ENCODE measurements at regions not wholly inside any gene's neighbourhood (a gene's known extent, or its start where the extent isn't known, plus 50 kb on each side); places are given as distances from the start of the nearest gene placed in this dataset.

DNA sequence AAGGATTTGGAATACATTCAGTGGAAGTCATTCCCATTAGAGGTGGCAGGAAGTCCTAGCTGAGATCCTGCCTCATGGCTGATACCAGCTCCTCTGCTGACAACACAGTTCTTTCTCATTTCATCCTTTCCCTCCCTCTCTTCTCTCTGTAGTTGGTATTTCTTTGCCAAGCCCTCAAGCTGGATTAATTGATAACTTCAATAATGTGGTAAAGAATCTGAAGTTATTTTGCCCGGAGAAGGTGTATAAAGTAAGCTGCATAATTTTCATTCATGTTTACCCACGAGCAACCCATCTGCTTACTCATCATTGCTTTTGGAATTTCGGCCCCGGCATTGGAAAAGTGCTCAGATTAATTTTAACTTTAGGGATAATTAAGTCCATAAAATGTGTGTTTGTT is 85.2 kb upstream of the PLPP4 start:
- H3K4me1 Mint-ChIP-seq, result no peaks in the 10 kb centered on the region
- no peak for DNase-seq
- peaks cover 0 to 4% (median 0%) of the 10 kb centered on the region in 6 donors for H3K9me3 Mint-ChIP-seq
- H3K36me3 Mint-ChIP-seq, result no peaks in the 10 kb centered on the region
- no peak overlapping the region for H3K27ac Mint-ChIP-seq
- H3K4me3 Mint-ChIP-seq, result no peak overlapping the region
- peaks cover 0 to 4% (median 2%) of the 10 kb centered on the region in 3 donors for H3K27me3 Mint-ChIP-seq (ENCODE audit: low read depth in 3 of 3)

DNA sequence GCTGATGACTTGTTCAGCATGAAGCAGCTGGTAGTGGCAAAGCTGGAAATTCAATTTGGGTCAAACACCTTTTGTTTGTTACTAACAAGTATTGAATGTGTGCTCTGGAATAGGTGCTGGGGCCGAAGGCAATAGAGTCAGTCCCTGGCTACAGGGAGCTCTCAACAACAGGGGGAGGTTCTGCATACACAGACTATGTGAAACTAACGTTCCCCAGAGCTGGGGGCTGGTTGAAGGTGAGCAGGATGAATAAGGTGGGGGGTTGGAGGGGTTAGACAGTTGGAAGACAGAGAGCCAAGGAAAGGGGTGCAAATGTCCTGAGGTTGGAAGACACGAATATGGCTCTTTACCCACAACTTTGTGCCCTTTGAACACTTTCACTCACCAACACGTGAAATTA is 84.1 kb upstream of the PLPP4 start:
- Mint-ChIP-seq H3K27ac (no peak overlapping the region), H3K27me3 (ENCODE audit: low read depth in 3 of 3) (peaks cover 2 to 4% (median 3%) of the 10 kb centered on the region in 3 donors), H3K36me3 (no peaks in the 10 kb centered on the region), H3K4me3 (no peak overlapping the region), H3K4me1 (no peaks in the 10 kb centered on the region), H3K9me3 (peaks cover 0 to 6% (median 0%) of the 10 kb centered on the region in 6 donors)
- DNase-seq, result no peak

- Mint-ChIP-seq H3K27me3 (ENCODE audit: low read depth in 3 of 3) (peaks cover 2 to 7% (median 5%) of the 10 kb centered on the region in 3 donors), H3K27ac (no peak overlapping the region), H3K4me3 (no peak overlapping the region), H3K9me3 (peaks cover 0 to 6% (median 0%) of the 10 kb centered on the region in 6 donors), H3K4me1 (no peaks in the 10 kb centered on the region), H3K36me3 (no peaks in the 10 kb centered on the region)
- DNase-seq, result no peak
Measured at GRCh38 chr10:120375666-120376065, 81.4 kb upstream of the PLPP4 start.

DNA sequence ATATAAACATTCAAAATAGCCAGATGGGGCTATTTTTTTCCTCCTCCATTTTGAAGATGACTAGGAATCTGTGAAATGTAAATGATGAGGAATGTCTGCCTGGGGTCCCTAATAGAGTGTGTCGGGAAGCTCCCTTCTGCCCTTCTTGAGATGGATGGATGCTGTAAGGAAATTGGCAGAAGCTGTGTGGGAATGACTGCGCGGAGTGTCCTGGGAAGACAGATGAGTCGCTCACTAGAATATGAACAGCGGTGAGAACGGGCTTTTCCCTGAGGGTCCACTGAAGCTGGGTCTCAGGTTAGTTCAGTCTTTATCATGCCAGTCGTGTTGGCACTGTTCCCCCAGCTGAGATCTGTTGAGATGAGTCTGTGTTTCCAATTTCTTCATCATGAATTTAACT is 75.1 kb upstream of the PLPP4 start:
- DNase-seq, result no peak
- H3K27ac Mint-ChIP-seq, result no peak overlapping the region
- no peak overlapping the region for H3K4me3 Mint-ChIP-seq
- peaks cover 0 to 1% (median 0%) of the 10 kb centered on the region in 6 donors for H3K9me3 Mint-ChIP-seq
- no peaks in the 10 kb centered on the region for H3K36me3 Mint-ChIP-seq
- no peaks in the 10 kb centered on the region for H3K4me1 Mint-ChIP-seq
- peaks cover 2 to 10% (median 8%) of the 10 kb centered on the region in 3 donors for H3K27me3 Mint-ChIP-seq (ENCODE audit: low read depth in 3 of 3)

DNA sequence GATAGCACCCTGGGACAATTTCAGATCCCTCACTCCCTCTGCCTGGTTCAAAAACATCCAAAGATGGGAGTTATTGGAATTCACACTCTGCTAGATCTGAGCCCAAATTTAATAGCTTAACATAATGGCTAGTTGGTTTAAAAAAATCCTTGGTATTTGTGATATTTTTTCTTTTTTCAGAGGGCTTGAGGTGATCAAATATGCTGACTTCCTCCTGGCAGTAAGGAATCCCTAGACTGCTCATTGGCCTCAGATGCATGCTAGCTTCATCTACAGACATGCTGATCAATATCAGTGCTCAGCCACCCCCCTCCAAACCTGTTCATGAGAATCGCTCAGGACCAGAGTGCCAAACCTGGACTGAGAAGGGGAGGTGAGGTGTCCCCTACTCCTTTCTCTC is 74.7 kb upstream of the PLPP4 start:
- no peak overlapping the region for H3K4me3 Mint-ChIP-seq
- no peaks in the 10 kb centered on the region for H3K9me3 Mint-ChIP-seq
- no peak overlapping the region for H3K27ac Mint-ChIP-seq
- no peak for DNase-seq
- H3K27me3 Mint-ChIP-seq (ENCODE audit: low read depth in 3 of 3), result peaks cover 2 to 10% (median 6%) of the 10 kb centered on the region in 3 donors
- H3K4me1 Mint-ChIP-seq, result no peaks in the 10 kb centered on the region
- no peaks in the 10 kb centered on the region for H3K36me3 Mint-ChIP-seq

GRCh38 chr10:120385992-120386391 is 71.0 kb upstream of the PLPP4 start:
- Mint-ChIP-seq H3K9me3 (no peaks in the 10 kb centered on the region), H3K4me3 (no peak overlapping the region), H3K36me3 (no peaks in the 10 kb centered on the region), H3K27me3 (ENCODE audit: low read depth in 3 of 3) (peaks cover 2 to 6% (median 4%) of the 10 kb centered on the region in 3 donors), H3K27ac (no peak overlapping the region), H3K4me1 (no peaks in the 10 kb centered on the region)
- DNase-seq, result no peak

DNA sequence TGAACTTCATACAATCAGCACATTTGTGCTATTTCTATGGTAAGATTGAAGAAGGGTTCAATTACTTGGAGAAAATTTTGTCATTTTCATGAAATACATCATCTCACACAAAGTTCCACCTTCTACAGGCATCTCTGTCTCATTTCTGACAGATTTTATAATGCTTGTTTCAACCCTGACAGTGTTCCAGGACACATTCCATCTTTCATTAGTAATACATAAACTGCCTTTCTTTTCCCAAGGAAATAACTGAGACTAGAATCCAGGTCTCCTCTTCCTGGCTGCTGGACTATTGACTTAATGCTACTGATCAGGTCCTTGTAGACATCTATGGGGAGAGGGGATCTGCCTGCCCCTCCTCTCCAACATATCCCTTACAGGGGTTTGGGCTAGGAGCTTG is 70.1 kb upstream of the PLPP4 start:
- H3K9me3 Mint-ChIP-seq, result no peaks in the 10 kb centered on the region
- no peak overlapping the region for H3K27ac Mint-ChIP-seq
- H3K36me3 Mint-ChIP-seq, result no peaks in the 10 kb centered on the region
- H3K27me3 Mint-ChIP-seq (ENCODE audit: low read depth in 3 of 3), result peaks cover 2 to 12% (median 4%) of the 10 kb centered on the region in 3 donors
- no peak overlapping the region for H3K4me3 Mint-ChIP-seq
- no peak for DNase-seq
- no peaks in the 10 kb centered on the region for H3K4me1 Mint-ChIP-seq

DNA sequence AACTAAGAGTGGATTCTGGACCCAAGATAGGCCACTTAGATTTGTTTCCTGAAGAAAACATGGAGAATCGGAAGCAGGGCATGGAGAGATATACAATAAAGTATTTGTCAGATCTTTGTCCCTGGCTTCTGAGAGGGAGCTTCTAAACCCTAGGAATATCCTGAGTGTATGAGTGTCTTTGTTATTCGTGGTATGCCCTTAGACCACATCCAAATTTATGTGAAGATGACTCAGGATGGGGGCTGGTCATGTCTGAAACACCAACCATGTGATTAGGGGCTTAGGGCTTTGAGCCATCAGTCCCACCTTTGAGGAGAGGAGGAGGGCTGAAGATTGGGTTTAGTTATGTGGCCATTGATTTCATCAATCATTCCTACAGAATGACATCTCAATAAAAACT is 69.7 kb upstream of the PLPP4 start:
- Mint-ChIP-seq H3K36me3 (no peaks in the 10 kb centered on the region), H3K27me3 (ENCODE audit: low read depth in 3 of 3) (peaks cover 2 to 13% (median 4%) of the 10 kb centered on the region in 3 donors), H3K27ac (no peak overlapping the region), H3K9me3 (no peaks in the 10 kb centered on the region), H3K4me3 (no peak overlapping the region), H3K4me1 (no peaks in the 10 kb centered on the region)
- DNase-seq, result no peak

- H3K27ac Mint-ChIP-seq, result no peak overlapping the region
- peaks cover 0 to 3% (median 0%) of the 10 kb centered on the region in 6 donors for H3K9me3 Mint-ChIP-seq
- H3K27me3 Mint-ChIP-seq (ENCODE audit: low read depth in 3 of 3), result peaks cover 0 to 13% (median 4%) of the 10 kb centered on the region in 3 donors
- no peaks in the 10 kb centered on the region for H3K36me3 Mint-ChIP-seq
- no peak overlapping the region for H3K4me3 Mint-ChIP-seq
- no peaks in the 10 kb centered on the region for H3K4me1 Mint-ChIP-seq
- DNase-seq, result no peak
Measured at GRCh38 chr10:120392245-120392644, 64.8 kb upstream of the PLPP4 start.

DNA sequence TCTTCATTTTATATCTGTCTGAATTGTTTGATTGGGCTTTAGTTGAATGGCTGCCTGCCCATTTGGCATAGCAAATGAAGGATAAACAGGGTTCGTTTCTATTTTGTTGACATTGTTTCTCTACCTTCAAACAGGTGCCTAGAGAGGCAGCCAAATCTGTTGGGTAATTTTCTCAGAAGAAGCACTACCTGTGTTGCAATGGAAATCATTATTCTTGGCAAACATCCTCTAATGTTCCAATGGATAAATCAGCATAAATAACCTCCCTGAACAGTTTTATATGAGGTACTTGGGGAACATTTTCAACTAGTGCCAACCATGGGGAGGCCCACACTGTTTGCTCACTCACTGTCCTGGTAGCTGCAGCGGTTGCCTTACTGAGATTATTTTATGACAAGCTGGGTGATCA is 64.4 kb upstream of the PLPP4 start:
- H3K9me3 Mint-ChIP-seq, result peaks cover 0 to 3% (median 0%) of the 10 kb centered on the region in 6 donors
- H3K27me3 Mint-ChIP-seq (ENCODE audit: low read depth in 3 of 3), result peaks cover 0 to 13% (median 4%) of the 10 kb centered on the region in 3 donors
- DNase-seq, result no peak
- H3K4me1 Mint-ChIP-seq, result no peaks in the 10 kb centered on the region
- H3K4me3 Mint-ChIP-seq, result no peak overlapping the region
- H3K36me3 Mint-ChIP-seq, result no peaks in the 10 kb centered on the region
- no peak overlapping the region for H3K27ac Mint-ChIP-seq

- Mint-ChIP-seq H3K9me3 (peaks cover 0 to 3% (median 0%) of the 10 kb centered on the region in 6 donors), H3K27ac (no peak overlapping the region), H3K36me3 (no peaks in the 10 kb centered on the region), H3K4me3 (no peak overlapping the region), H3K27me3 (ENCODE audit: low read depth in 3 of 3) (peaks cover 0 to 13% (median 3%) of the 10 kb centered on the region in 3 donors), H3K4me1 (no peaks in the 10 kb centered on the region)
- DNase-seq, result no peak
Measured at GRCh38 chr10:120394446-120394845, 62.6 kb upstream of the PLPP4 start.

GRCh38 chr10:120396228-120396627 is 60.8 kb upstream of the PLPP4 start:
- Mint-ChIP-seq H3K27me3 (ENCODE audit: low read depth in 3 of 3) (peaks cover 0 to 13% (median 3%) of the 10 kb centered on the region in 3 donors), H3K4me1 (no peaks in the 10 kb centered on the region), H3K27ac (no peak overlapping the region), H3K9me3 (peaks cover 0 to 3% (median 0%) of the 10 kb centered on the region in 6 donors), H3K4me3 (no peak overlapping the region), H3K36me3 (no peaks in the 10 kb centered on the region)
- DNase-seq, result no peak

DNA sequence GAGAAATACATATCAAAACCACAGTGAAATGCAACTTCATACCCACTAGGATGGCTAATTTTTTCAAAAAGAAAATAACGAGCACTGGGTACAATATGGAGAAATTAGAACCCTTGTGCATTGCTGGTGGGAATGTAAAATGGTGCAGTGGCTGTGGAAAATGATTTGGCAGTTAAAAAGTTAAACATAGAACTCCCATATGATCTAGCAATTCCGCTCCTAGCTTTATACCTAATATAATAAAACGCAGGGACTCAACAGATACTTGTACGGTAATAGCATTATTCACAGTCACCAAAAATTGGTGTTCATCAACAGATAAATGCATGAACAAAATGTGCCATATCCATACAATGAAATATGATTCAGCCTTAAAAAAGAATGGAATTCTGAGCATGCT is 58.8 kb upstream of the PLPP4 start:
- H3K27me3 Mint-ChIP-seq (ENCODE audit: low read depth in 3 of 3), result peaks cover 0 to 7% (median 3%) of the 10 kb centered on the region in 3 donors
- no peak for DNase-seq
- H3K9me3 Mint-ChIP-seq, result peaks cover 0 to 3% (median 0%) of the 10 kb centered on the region in 6 donors
- no peaks in the 10 kb centered on the region for H3K4me1 Mint-ChIP-seq
- H3K27ac Mint-ChIP-seq, result no peak overlapping the region
- no peak overlapping the region for H3K4me3 Mint-ChIP-seq
- H3K36me3 Mint-ChIP-seq, result no peaks in the 10 kb centered on the region

GRCh38 chr10:120400601-120401000 is 56.4 kb upstream of the PLPP4 start:
- no peaks in the 10 kb centered on the region for H3K4me1 Mint-ChIP-seq
- H3K27me3 Mint-ChIP-seq (ENCODE audit: low read depth in 3 of 3), result peaks cover 0 to 2% (median 1%) of the 10 kb centered on the region in 3 donors
- no peak overlapping the region for H3K4me3 Mint-ChIP-seq
- H3K9me3 Mint-ChIP-seq, result no peaks in the 10 kb centered on the region
- no peak for DNase-seq
- no peak overlapping the region for H3K27ac Mint-ChIP-seq
- no peaks in the 10 kb centered on the region for H3K36me3 Mint-ChIP-seq

DNA sequence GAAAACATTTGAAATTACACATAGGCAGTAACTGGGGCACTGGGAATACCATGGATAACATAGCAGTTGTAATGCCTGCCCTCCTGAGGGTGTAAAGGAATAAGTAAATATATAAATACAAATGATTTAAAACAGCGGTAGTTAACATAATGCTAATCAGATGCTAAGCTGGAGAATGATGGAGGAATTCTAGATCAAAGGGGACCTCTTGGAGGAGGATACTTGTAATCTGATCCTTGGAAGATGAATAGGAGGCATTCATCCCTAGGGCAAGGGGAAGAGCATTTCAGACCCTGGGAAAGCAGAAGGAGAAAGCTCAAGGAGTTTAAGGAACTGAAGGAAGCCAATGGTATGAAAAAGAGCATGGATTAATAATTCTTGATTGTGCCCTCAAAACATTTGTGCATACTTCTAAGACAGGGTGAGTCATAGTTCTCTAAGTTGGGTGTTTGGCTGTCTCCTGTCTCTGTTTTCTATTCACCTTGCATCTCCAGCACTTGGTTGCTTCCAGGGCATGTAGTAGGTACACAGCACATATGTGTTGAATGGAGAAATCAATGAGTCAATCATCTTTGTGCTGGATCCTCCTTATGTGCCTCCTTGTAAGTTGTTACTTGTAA is 54.8 kb upstream of the PLPP4 start:
- no peaks in the 10 kb centered on the region for H3K4me1 Mint-ChIP-seq
- H3K27me3 Mint-ChIP-seq (ENCODE audit: low read depth in 3 of 3), result peaks cover 0 to 2% (median 1%) of the 10 kb centered on the region in 3 donors
- H3K9me3 Mint-ChIP-seq, result no peaks in the 10 kb centered on the region
- no peak for DNase-seq
- no peak overlapping the region for H3K4me3 Mint-ChIP-seq
- no peak overlapping the region for H3K27ac Mint-ChIP-seq
- H3K36me3 Mint-ChIP-seq, result no peaks in the 10 kb centered on the region
